SU-DHL-6 (cell line): ENCODE measurements at regions not wholly inside any gene's neighbourhood (a gene's known extent, or its start where the extent isn't known, plus 50 kb on each side); places are given as distances from the start of the nearest gene placed in this dataset.

Experiments
- EZH2phosphoT487 ChIP-seq: fragments of 200-600 bp; sonication (generic), shearing (Covaris generic); conservative IDR thresholded peaks from 2 replicates; pipeline ENCODE4 v1.6.1; 2018; ENCODE audit warnings: mild to moderate bottlenecking, antibody characterized with exemption, low read length, moderate library complexity, mixed read lengths
- TF ChIP-seq, protein P1 (sequence below): fragments of 200-600 bp; sonication (generic); IDR thresholded peaks from one replicate; pipeline ENCODE4 v1.5.1; 2017; ENCODE audit warnings: antibody characterized with exemption, mild to moderate bottlenecking, low read length, moderate library complexity; ENCODE audit not compliant: insufficient read depth, poor library complexity, severe bottlenecking

DNA sequence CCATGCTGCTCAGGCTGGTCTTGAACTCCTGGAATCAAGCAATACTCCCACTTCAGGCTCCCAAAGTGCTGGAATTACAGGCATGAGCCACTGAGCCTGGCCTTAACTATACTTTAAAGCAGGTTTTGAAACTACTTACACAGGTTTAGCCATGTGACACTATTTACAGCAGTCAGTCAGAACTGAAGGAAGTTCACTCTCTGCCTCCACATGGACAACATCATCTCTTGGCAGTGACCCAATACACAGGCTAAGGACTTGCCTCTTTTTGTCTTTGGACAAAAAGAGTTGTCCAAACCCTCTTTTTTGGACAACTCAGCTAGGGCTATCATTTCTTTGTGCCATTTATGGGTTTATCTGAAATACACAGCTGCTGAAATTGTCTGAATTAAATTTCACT lies 89.0 kb upstream of the CLDN10 start:
- TF ChIP-seq, protein P1, sequence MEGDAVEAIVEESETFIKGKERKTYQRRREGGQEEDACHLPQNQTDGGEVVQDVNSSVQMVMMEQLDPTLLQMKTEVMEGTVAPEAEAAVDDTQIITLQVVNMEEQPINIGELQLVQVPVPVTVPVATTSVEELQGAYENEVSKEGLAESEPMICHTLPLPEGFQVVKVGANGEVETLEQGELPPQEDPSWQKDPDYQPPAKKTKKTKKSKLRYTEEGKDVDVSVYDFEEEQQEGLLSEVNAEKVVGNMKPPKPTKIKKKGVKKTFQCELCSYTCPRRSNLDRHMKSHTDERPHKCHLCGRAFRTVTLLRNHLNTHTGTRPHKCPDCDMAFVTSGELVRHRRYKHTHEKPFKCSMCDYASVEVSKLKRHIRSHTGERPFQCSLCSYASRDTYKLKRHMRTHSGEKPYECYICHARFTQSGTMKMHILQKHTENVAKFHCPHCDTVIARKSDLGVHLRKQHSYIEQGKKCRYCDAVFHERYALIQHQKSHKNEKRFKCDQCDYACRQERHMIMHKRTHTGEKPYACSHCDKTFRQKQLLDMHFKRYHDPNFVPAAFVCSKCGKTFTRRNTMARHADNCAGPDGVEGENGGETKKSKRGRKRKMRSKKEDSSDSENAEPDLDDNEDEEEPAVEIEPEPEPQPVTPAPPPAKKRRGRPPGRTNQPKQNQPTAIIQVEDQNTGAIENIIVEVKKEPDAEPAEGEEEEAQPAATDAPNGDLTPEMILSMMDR: no peak
- no peak for TF ChIP-seq EZH2phosphoT487
